ENCODE measurements at regions not wholly inside any gene's neighbourhood (a gene's known extent, or its start where the extent isn't known, plus 50 kb on each side); places are given as distances from the start of the nearest gene placed in this dataset.

DNA sequence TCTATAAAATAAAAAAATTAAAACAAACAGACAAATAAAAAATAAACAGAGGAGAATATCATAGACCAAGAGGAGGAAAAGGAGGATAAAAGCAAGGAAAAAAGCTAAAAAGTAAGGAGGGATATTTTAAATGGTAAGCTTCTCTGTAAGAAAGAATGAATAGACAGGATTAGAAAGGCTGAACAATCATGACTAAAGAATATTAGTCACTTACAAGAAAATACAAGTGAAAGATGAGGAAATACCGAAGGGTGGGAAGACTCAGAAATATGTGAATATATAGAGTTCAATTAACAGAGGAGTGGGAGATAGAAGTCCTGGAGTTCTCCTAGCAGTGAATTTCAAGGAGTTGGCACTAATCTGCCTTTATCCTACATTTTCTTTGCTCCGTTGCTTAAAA, 162.6 kb downstream of the RTL3 start:
- Histone ChIP-seq H3K4me3 (ENCODE audit: insufficient read depth, low read length, poor library complexity, severe bottlenecking) (no peak overlapping the region), H3K9me2 (replicated peaks; ENCODE audit: insufficient read depth, low read length) (no peaks in the 10 kb centered on the region), H4K20me1 (ENCODE audit: low read depth, low read length) (no peaks in the 10 kb centered on the region), H2AFZ (ENCODE audit: low read depth, low read length, severe bottlenecking) (no peak overlapping the region), H3F3A (ENCODE audit: insufficient read depth) (no peaks in the 10 kb centered on the region), H3K4me2 (ENCODE audit: low read depth, low read length, poor library complexity, severe bottlenecking) (no peak overlapping the region), H3K27ac (ENCODE audit: low read depth, low read length) (no peak overlapping the region), H3K79me2 (ENCODE audit: insufficient read depth, low read length) (no peaks in the 10 kb centered on the region), H3K9ac (ENCODE audit: low read length) (no peak overlapping the region), H3K9me3 (ENCODE audit: insufficient read depth, low read length) (no peaks in the 10 kb centered on the region), H3K27me3 (ENCODE audit: low read length) (no peaks in the 10 kb centered on the region), H3K36me3 (ENCODE audit: low read length) (no peaks in the 10 kb centered on the region)
- TF ChIP-seq, protein P1, sequence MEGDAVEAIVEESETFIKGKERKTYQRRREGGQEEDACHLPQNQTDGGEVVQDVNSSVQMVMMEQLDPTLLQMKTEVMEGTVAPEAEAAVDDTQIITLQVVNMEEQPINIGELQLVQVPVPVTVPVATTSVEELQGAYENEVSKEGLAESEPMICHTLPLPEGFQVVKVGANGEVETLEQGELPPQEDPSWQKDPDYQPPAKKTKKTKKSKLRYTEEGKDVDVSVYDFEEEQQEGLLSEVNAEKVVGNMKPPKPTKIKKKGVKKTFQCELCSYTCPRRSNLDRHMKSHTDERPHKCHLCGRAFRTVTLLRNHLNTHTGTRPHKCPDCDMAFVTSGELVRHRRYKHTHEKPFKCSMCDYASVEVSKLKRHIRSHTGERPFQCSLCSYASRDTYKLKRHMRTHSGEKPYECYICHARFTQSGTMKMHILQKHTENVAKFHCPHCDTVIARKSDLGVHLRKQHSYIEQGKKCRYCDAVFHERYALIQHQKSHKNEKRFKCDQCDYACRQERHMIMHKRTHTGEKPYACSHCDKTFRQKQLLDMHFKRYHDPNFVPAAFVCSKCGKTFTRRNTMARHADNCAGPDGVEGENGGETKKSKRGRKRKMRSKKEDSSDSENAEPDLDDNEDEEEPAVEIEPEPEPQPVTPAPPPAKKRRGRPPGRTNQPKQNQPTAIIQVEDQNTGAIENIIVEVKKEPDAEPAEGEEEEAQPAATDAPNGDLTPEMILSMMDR (IDR thresholded peaks at IDR 0.05; ENCODE audit: insufficient read depth, low read length, poor library complexity, severe bottlenecking), result no peak
- TF ChIP-seq EZH2phosphoT487 (conservative IDR thresholded peaks at IDR 0.05; ENCODE audit: low read length), result no peak

DNA sequence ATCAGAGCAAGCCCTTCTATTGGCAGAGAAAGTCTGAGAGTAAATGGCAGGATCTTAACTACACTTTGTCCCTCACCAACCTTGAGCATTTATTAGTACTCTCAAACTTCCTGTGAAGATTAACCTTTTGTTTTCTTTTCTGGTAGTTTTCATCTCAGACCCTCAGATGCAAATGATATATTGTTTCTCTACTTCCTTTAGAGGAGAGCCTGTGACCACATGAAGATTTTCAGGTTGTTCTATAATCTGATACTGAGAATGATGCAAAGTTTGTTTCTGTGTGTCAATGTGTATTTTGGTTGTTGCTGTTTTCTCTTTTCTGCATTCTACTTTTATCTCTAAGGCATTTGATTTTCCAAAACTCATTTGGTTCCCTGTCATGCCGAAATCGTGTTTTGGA, 165.8 kb upstream of the CYSLTR1 start:
- Histone ChIP-seq H3K4me2 (ENCODE audit: low read depth, low read length, poor library complexity, severe bottlenecking) (no peak overlapping the region), H3F3A (ENCODE audit: insufficient read depth) (no peaks in the 10 kb centered on the region), H3K9ac (ENCODE audit: low read length) (no peak overlapping the region), H2AFZ (ENCODE audit: low read depth, low read length, severe bottlenecking) (no peak overlapping the region), H3K9me3 (ENCODE audit: insufficient read depth, low read length) (no peaks in the 10 kb centered on the region), H4K20me1 (ENCODE audit: low read depth, low read length) (no peaks in the 10 kb centered on the region), H3K9me2 (replicated peaks; ENCODE audit: insufficient read depth, low read length) (no peaks in the 10 kb centered on the region), H3K79me2 (ENCODE audit: insufficient read depth, low read length) (no peaks in the 10 kb centered on the region), H3K27me3 (ENCODE audit: low read length) (no peaks in the 10 kb centered on the region), H3K4me3 (ENCODE audit: insufficient read depth, low read length, poor library complexity, severe bottlenecking) (no peak overlapping the region), H3K36me3 (ENCODE audit: low read length) (no peaks in the 10 kb centered on the region), H3K27ac (ENCODE audit: low read depth, low read length) (no peak overlapping the region)
- TF ChIP-seq, protein P1 (IDR thresholded peaks at IDR 0.05; ENCODE audit: insufficient read depth, low read length, poor library complexity, severe bottlenecking), result no peak
- TF ChIP-seq EZH2phosphoT487 (conservative IDR thresholded peaks at IDR 0.05; ENCODE audit: low read length), result no peak

DNA sequence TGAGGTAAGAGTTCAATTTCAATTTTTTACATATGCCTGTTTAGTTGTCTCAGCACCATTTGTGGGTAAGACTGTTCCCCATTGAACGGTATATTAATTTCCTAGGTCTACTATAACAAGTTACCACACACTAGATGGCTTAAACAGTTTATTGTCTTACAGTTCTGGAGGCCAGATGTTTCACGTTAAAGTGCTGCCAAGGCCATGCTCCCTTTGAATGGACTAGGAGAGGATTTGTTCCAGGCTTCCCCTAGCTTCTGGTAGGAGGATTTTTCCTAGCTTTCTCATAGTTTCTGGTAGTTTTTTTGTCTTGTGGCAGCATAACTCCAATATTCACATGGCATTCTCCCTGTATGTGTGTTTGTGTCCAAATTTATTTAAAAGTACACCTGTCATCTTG, 149.3 kb upstream of the CYSLTR1 start:
- Histone ChIP-seq H3K27ac (ENCODE audit: low read depth, low read length) (no peak overlapping the region), H3K27me3 (ENCODE audit: low read length) (no peaks in the 10 kb centered on the region), H3K36me3 (ENCODE audit: low read length) (no peaks in the 10 kb centered on the region), H3K9me2 (replicated peaks; ENCODE audit: insufficient read depth, low read length) (no peaks in the 10 kb centered on the region), H3K9ac (ENCODE audit: low read length) (no peak overlapping the region), H3K4me3 (ENCODE audit: insufficient read depth, low read length, poor library complexity, severe bottlenecking) (no peak overlapping the region), H3K9me3 (ENCODE audit: insufficient read depth, low read length) (no peaks in the 10 kb centered on the region), H2AFZ (ENCODE audit: low read depth, low read length, severe bottlenecking) (no peak overlapping the region), H3F3A (ENCODE audit: insufficient read depth) (no peaks in the 10 kb centered on the region), H4K20me1 (ENCODE audit: low read depth, low read length) (no peaks in the 10 kb centered on the region), H3K4me2 (ENCODE audit: low read depth, low read length, poor library complexity, severe bottlenecking) (no peak overlapping the region), H3K79me2 (ENCODE audit: insufficient read depth, low read length) (no peaks in the 10 kb centered on the region)
- TF ChIP-seq, protein P1 (IDR thresholded peaks at IDR 0.05; ENCODE audit: insufficient read depth, low read length, poor library complexity, severe bottlenecking), result no peak
- TF ChIP-seq EZH2phosphoT487 (conservative IDR thresholded peaks at IDR 0.05; ENCODE audit: low read length), result no peak

Data from SU-DHL-6 (cell line).